ENCODE measurements at regions not wholly inside any gene's neighbourhood (a gene's known extent, or its start where the extent isn't known, plus 50 kb on each side); places are given as distances from the start of the nearest gene placed in this dataset.

GRCh38 chr12:88756153-88756552 lies 175.9 kb upstream of the KITLG start:
- DNase-seq (ENCODE audit: low spot score in 2 of 2, unreplicated experiment in 2 of 2), result no peak

GRCh38 chr12:88753707-88754106 lies 173.4 kb upstream of the KITLG start:
- Mint-ChIP-seq H3K27me3 (ENCODE audit: low read depth) (no peaks in the 10 kb centered on the region), H3K4me3 (no peak overlapping the region), H3K9me3 (peaks cover 5% of the 10 kb centered on the region), H3K4me1 (peaks cover 13% of the 10 kb centered on the region), H3K36me3 (no peaks in the 10 kb centered on the region), H3K27ac (no peak overlapping the region)
- DNase-seq (ENCODE audit: low spot score in 2 of 2, unreplicated experiment in 2 of 2), result no peak
- no peak for TF ChIP-seq CTCF (IDR thresholded peaks at IDR 0.05; ENCODE audit: unreplicated experiment)

More at GRCh38 chr12:88756153-88756552, 175.9 kb upstream of the KITLG start:
- Mint-ChIP-seq H3K36me3 (no peaks in the 10 kb centered on the region), H3K9me3 (peaks cover 11% of the 10 kb centered on the region), H3K27ac (no peak overlapping the region), H3K4me1 (peaks cover 4% of the 10 kb centered on the region), H3K27me3 (ENCODE audit: low read depth) (no peaks in the 10 kb centered on the region), H3K4me3 (no peak overlapping the region)
- no peak for TF ChIP-seq CTCF (IDR thresholded peaks at IDR 0.05; ENCODE audit: unreplicated experiment)

GRCh38 chr12:88753066-88753465 lies 172.8 kb upstream of the KITLG start:
- no peak for DNase-seq (ENCODE audit: low spot score in 2 of 2, unreplicated experiment in 2 of 2)
- Mint-ChIP-seq H3K9me3 (peaks cover 5% of the 10 kb centered on the region), H3K27me3 (ENCODE audit: low read depth) (no peaks in the 10 kb centered on the region), H3K27ac (no peak overlapping the region), H3K36me3 (no peaks in the 10 kb centered on the region), H3K4me3 (no peak overlapping the region), H3K4me1 (peaks cover 15% of the 10 kb centered on the region)
- no peak for TF ChIP-seq CTCF (IDR thresholded peaks at IDR 0.05; ENCODE audit: unreplicated experiment)

- TF ChIP-seq CTCF (IDR thresholded peaks at IDR 0.05; ENCODE audit: unreplicated experiment), result no peak
- Mint-ChIP-seq H3K9me3 (peaks cover 5% of the 10 kb centered on the region), H3K4me1 (peaks cover 21% of the 10 kb centered on the region), H3K27ac (no peak overlapping the region), H3K27me3 (ENCODE audit: low read depth) (no peaks in the 10 kb centered on the region), H3K36me3 (no peaks in the 10 kb centered on the region), H3K4me3 (no peak overlapping the region)
- DNase-seq (ENCODE audit: low spot score in 2 of 2, unreplicated experiment in 2 of 2), result no peak
These were observed 171.9 kb upstream of the KITLG start for GRCh38 chr12:88752183-88752582.

GRCh38 chr12:88750867-88751543 lies 170.7 kb upstream of the KITLG start:
- no peak for TF ChIP-seq CTCF (IDR thresholded peaks at IDR 0.05; ENCODE audit: unreplicated experiment)

More at GRCh38 chr12:88750867-88751543, 170.7 kb upstream of the KITLG start:
- Mint-ChIP-seq H3K27ac (no peak overlapping the region), H3K4me3 (no peak overlapping the region), H3K36me3 (no peaks in the 10 kb centered on the region), H3K27me3 (ENCODE audit: low read depth) (no peaks in the 10 kb centered on the region), H3K4me1 (peaks cover 31% of the 10 kb centered on the region), H3K9me3 (peaks cover 5% of the 10 kb centered on the region)
- no peak for DNase-seq (ENCODE audit: low spot score in 2 of 2, unreplicated experiment in 2 of 2)
